ENCODE measurements at regions not wholly inside any gene's neighbourhood (a gene's known extent, or its start where the extent isn't known, plus 50 kb on each side); places are given as distances from the start of the nearest gene placed in this dataset.

GRCh38 chr13:31433746-31434145 lies 234.0 kb downstream of the B3GLCT start:
- TF ChIP-seq, protein P1, sequence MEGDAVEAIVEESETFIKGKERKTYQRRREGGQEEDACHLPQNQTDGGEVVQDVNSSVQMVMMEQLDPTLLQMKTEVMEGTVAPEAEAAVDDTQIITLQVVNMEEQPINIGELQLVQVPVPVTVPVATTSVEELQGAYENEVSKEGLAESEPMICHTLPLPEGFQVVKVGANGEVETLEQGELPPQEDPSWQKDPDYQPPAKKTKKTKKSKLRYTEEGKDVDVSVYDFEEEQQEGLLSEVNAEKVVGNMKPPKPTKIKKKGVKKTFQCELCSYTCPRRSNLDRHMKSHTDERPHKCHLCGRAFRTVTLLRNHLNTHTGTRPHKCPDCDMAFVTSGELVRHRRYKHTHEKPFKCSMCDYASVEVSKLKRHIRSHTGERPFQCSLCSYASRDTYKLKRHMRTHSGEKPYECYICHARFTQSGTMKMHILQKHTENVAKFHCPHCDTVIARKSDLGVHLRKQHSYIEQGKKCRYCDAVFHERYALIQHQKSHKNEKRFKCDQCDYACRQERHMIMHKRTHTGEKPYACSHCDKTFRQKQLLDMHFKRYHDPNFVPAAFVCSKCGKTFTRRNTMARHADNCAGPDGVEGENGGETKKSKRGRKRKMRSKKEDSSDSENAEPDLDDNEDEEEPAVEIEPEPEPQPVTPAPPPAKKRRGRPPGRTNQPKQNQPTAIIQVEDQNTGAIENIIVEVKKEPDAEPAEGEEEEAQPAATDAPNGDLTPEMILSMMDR (IDR thresholded peaks at IDR 0.05; ENCODE audit: partially characterized antibody, unreplicated experiment), result no peak
- H3K36me3 Mint-ChIP-seq (ENCODE audit: unreplicated experiment), result no peaks in the 10 kb centered on the region
- no peak overlapping the region for H3K27ac Mint-ChIP-seq (ENCODE audit: unreplicated experiment)
- no peaks in the 10 kb centered on the region for H3K9me3 Mint-ChIP-seq (ENCODE audit: unreplicated experiment)
- H3K4me3 Mint-ChIP-seq (ENCODE audit: unreplicated experiment), result no peak overlapping the region
- no peak for DNase-seq
- no peaks in the 10 kb centered on the region for H3K27me3 Mint-ChIP-seq (ENCODE audit: unreplicated experiment)
- peaks cover 10% of the 10 kb centered on the region for H3K4me1 Mint-ChIP-seq (ENCODE audit: low read depth, unreplicated experiment)

DNA sequence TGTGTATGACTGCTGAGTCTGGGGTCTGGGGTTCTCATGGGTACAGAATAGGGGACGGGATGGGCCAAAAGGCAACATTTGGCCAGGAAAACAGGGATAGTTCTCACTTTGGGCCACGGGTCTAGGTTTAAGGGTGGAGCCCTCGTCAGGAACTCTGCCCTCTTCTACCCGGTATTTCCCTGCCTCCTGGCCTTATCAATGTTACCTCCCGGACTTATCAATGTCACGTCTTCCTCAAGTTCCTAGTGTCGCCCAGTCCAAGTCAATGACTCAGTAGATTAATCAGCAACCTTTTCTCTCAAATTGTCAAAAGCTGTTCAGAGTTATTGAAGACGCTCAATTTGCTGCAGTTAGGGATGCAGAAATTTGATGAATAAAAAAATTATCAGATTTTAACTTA lies 234.8 kb downstream of the B3GLCT start:
- TF ChIP-seq, protein P1 (IDR thresholded peaks at IDR 0.05; ENCODE audit: partially characterized antibody, unreplicated experiment), result no peak
- Mint-ChIP-seq H3K27me3 (ENCODE audit: unreplicated experiment) (no peaks in the 10 kb centered on the region), H3K4me1 (ENCODE audit: low read depth, unreplicated experiment) (peaks cover 10% of the 10 kb centered on the region), H3K9me3 (ENCODE audit: unreplicated experiment) (no peaks in the 10 kb centered on the region), H3K4me3 (ENCODE audit: unreplicated experiment) (no peak overlapping the region), H3K27ac (ENCODE audit: unreplicated experiment) (no peak overlapping the region), H3K36me3 (ENCODE audit: unreplicated experiment) (no peaks in the 10 kb centered on the region)
- no peak for DNase-seq

DNA sequence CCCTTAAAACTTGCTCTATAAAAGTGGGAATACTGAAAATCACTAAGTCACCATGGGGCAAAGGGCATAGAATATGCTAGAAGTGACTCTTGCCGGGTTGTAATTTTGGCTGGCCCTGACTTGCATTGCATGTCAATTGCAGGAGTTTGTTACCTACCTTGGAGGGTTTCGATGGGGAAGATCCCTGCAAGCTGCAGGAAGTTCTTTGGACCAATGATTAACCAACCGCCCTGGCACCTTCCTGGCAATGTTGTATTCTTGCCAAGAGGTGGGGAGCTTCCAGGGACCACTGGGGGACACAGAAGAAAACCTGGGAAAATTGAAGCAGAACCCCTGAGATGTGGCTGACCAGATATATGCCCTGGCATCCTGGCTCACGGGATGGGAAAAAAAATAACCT lies 235.8 kb downstream of the B3GLCT start:
- no peak for DNase-seq
- H3K9me3 Mint-ChIP-seq (ENCODE audit: unreplicated experiment), result no peaks in the 10 kb centered on the region
- no peak overlapping the region for H3K4me3 Mint-ChIP-seq (ENCODE audit: unreplicated experiment)
- peaks cover 10% of the 10 kb centered on the region for H3K4me1 Mint-ChIP-seq (ENCODE audit: low read depth, unreplicated experiment)
- H3K36me3 Mint-ChIP-seq (ENCODE audit: unreplicated experiment), result no peaks in the 10 kb centered on the region
- H3K27ac Mint-ChIP-seq (ENCODE audit: unreplicated experiment), result no peak overlapping the region
- no peaks in the 10 kb centered on the region for H3K27me3 Mint-ChIP-seq (ENCODE audit: unreplicated experiment)
- TF ChIP-seq, protein P1 (IDR thresholded peaks at IDR 0.05; ENCODE audit: partially characterized antibody, unreplicated experiment), result no peak

DNA sequence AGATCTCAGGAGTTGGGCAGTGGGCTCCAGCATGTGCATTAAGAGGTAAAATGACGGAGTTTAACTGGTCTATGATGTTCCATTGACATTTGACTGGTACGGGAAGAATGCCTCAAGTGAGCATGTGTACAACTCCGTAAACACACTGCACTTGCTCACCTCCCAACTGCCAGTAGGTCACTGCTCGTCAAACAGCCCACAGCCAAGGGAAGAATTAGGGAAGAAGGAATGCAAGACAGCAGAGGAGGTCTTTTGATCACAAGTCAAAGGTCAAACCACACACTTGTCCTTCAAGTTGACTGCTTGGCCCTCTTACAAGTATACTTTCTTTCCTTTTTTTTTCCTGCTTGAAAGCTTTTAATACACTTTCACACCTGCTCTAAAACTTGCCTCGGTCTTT lies 236.7 kb downstream of the B3GLCT start:
- H3K36me3 Mint-ChIP-seq (ENCODE audit: unreplicated experiment), result no peaks in the 10 kb centered on the region
- H3K9me3 Mint-ChIP-seq (ENCODE audit: unreplicated experiment), result no peaks in the 10 kb centered on the region
- H3K27ac Mint-ChIP-seq (ENCODE audit: unreplicated experiment), result no peak overlapping the region
- peaks cover 10% of the 10 kb centered on the region for H3K4me1 Mint-ChIP-seq (ENCODE audit: low read depth, unreplicated experiment)
- H3K4me3 Mint-ChIP-seq (ENCODE audit: unreplicated experiment), result no peak overlapping the region
- H3K27me3 Mint-ChIP-seq (ENCODE audit: unreplicated experiment), result no peaks in the 10 kb centered on the region
- DNase-seq, result no peak
- TF ChIP-seq, protein P1 (IDR thresholded peaks at IDR 0.05; ENCODE audit: partially characterized antibody, unreplicated experiment), result no peak

DNA sequence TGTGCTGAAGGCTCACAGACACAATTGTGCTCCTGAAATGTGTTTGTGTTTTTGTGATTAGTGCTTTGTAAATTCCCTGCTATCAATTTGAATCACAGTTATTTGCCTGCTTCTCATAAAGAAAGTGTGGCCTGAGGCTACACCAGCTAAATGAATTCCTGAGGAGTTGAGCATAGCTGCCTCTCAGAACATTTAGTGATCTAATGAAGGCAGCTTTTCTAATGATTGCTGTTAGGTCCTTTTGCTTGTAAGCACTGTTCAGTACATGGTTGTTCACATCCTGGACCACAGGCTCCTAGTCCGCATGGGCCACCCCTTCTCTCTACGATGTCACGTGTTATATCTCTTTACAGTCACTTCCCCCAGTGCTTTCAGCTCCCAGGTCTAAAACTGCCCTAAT lies 238.2 kb downstream of the B3GLCT start:
- Mint-ChIP-seq H3K36me3 (ENCODE audit: unreplicated experiment) (no peaks in the 10 kb centered on the region), H3K27ac (ENCODE audit: unreplicated experiment) (peak overlapping the region; percentile 2), H3K4me3 (ENCODE audit: unreplicated experiment) (no peak overlapping the region), H3K9me3 (ENCODE audit: unreplicated experiment) (no peaks in the 10 kb centered on the region), H3K4me1 (ENCODE audit: low read depth, unreplicated experiment) (peaks cover 22% of the 10 kb centered on the region), H3K27me3 (ENCODE audit: unreplicated experiment) (peaks cover 3% of the 10 kb centered on the region)
- no peak for DNase-seq
- TF ChIP-seq, protein P1 (IDR thresholded peaks at IDR 0.05; ENCODE audit: partially characterized antibody, unreplicated experiment), result no peak
